LNCAP (cell line): ENCODE measurements at regions not wholly inside any gene's neighbourhood (a gene's known extent, or its start where the extent isn't known, plus 50 kb on each side); places are given as distances from the start of the nearest gene placed in this dataset.

Experiments
- TF ChIP-seq, protein P1 (sequence below): fragments of 450-650 bp; IDR thresholded peaks from 2 replicates; pipeline ENCODE4 v1.5.1; 2017; ENCODE audit warnings: mild to moderate bottlenecking

DNA sequence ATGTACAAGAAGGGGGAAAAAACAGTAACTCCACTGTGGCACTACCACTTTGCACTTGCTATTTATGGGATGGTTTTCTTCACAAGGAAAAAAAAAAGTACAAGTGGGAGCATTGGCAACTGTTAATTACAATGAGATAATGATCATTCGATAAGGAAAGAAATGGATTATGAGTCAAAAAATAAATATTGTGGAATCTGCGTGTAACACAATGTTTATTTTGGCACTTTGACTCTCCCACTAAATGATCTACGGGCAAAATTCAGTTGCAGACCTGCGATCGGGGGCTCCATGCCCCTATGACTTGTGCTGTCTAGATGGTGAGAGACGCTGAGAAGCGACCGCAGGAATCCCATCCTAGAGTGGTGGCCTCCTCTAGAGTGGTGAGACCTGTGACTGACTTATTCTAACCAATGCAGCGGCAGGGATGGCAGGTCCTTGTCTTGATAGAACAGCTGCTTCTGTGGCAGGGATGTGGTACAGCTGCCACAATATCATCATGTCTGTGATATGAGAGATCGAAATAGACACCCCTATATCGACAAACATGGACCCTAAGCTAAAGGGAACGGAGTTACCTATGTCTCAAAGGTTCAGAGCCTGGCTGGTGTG is 345.0 kb upstream of the KLF6 start:
- TF ChIP-seq, protein P1, sequence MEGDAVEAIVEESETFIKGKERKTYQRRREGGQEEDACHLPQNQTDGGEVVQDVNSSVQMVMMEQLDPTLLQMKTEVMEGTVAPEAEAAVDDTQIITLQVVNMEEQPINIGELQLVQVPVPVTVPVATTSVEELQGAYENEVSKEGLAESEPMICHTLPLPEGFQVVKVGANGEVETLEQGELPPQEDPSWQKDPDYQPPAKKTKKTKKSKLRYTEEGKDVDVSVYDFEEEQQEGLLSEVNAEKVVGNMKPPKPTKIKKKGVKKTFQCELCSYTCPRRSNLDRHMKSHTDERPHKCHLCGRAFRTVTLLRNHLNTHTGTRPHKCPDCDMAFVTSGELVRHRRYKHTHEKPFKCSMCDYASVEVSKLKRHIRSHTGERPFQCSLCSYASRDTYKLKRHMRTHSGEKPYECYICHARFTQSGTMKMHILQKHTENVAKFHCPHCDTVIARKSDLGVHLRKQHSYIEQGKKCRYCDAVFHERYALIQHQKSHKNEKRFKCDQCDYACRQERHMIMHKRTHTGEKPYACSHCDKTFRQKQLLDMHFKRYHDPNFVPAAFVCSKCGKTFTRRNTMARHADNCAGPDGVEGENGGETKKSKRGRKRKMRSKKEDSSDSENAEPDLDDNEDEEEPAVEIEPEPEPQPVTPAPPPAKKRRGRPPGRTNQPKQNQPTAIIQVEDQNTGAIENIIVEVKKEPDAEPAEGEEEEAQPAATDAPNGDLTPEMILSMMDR, result no peak

DNA sequence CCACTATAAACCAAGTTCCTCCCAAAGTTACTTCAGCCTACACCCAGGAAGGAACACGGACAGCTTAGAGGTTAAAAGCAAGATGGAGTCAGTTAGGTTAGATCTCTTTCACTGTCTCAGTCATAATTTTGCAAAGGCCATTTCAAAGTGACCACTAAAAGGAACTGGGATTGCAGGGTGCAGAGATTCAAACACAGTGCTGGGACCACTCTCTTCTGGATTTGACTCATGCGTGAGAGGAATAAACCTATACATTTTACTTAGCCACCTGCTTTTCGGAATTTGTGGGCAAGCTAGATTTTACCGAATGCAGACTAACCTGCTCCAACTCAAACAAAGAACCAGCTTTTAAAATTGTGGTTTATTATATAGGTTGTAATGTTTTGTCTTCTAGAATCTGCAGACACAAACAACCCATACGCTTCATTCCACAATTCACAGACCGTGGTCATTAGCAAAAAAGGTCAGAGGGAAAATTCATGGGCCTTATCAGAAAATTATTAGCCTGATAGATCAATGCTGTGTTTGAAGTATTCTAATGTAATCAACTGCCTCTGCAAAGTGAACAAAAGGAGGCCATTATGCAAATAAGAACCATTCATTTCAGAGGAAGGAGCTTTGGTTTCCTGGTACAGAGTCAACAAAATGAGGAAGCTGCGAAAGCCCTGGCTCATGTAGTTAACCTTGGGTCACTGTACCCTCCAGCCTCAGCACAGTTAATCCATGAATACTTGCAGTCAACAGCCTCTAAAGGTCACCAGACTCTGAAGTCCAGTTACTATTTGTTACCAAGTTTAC is 342.7 kb upstream of the KLF6 start:
- TF ChIP-seq, protein P1, result no peak

DNA sequence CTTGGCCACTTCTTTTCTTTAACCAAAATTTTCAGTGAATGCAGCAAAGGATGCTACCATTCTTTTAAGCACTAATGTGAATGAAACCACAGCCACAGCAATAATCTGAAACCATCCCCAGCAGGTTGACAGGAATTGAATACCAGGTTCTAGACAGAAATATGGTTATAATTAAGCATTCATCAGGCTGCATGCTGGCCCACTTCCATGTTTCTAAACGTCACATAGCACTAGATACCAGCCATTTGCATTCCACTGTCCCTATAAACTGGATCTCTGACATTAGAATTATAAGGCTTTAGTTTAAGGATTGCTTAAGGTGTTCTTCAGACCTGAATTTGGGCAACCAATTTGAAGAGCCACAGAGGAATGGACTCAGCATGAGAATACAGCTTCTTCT is 340.8 kb upstream of the KLF6 start:
- TF ChIP-seq, protein P1, result no peak

DNA sequence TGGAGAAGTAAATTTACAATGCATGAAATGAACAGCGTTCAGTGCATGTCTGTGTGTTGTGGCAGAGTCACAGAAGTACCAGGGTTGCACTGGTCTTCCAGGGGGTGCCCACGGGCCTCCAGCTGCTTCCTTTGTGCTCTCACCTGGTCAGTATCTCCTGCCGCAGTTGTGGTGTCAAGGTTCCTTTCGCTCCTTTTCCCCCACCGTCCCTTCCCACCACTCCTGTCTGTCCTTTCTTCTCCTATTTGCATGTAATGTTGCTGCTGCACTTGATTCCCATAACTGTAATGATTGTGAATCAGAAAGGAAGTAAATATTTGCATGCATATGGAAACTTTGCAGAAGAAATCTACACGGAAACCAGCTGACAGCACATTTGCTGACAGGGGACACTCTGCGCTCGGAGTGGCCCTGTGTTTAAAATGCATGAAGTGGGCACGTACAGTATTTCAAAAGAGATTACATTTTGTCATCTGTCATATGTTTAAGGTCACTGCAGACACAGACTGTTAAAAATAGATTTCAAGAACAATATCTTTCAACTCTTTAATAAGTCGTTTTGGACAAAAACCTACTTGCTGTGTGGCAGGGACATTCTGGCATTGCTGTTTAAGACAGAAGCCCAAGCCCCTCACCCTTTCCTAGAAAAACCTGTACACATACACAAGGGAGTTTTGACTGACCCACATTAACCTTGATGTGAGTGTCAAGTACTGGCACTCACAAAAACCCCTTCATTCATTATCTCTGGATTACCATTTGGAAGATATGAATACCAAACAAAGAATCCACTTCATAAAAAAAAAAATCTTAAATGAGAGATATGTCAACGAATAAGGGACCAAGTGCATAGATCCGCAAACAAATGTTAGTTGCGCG is 336.7 kb upstream of the KLF6 start:
- TF ChIP-seq, protein P1, result no peak

DNA sequence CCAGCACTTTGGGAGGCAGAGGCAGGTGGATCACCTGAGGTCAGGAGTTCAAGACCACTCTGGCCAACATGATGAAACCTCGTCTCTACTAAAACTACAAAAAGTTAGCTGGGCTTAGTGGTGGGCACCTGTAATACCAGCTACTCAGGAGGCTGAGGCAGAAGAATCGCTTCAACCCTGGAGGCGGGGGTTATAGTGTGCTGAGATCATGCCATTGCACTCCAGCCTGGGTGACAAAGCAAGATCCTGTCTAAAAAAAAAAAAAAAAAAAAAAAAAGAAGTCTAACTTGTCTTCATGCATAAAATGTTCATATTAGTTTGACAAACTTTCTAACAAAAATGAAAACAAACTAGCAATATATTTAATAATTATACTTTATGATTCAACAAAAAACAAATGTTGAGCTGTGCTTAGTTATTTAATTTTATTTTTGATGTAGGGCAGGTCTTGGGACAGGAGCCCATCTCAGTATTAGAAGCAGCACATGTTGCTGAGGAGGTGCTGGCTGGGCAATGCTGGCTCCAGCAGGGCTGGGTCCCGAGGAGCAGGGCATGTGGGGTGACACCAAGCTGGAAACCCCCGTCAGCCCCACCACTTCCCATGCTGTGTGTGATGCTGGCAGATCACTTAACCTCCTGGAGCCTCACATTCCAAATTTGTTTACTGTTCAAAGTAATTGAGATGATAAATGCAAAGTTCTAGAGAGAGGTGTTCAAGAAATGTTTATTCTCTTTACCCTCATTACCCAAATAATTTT is 335.3 kb upstream of the KLF6 start:
- TF ChIP-seq, protein P1, result no peak

DNA sequence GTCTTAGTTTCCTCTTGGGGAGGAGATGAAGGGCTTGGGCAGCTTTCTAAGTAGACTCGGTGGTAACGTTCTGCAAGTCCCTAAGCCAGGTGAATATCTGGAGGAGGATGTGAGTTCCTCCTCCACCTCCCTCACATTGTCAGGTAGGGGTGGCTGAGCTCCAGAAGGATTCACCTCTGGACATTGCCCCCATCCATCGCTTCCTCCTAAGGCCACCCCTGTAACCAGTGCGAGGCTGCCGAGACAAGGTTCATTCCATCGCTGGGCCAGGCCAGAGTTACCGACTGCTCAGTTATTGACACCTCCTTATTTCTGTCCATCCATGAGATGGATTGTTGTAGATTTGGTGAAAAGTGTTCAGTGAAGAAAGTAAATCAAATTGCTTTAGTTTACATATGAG is 334.1 kb upstream of the KLF6 start:
- TF ChIP-seq, protein P1, result no peak

DNA sequence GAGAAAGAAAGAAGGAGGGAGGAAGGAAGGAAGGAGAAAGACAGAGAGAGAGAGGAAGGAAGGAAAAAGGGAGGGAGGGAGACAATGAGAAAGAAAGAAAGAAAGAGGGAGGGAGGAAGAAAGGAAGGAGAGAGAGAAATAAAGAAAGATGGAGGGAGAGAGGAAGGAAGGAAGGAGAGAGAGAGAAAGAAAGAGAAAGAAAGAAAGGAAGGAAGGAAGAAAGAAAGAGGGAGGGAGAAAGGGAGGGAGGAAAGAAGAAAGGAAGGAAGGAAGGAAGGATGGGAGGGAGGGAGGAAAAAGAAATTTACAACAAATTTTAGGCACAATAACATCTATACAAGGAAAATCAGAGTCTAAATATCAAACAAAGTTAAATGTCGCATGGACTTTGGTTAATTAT is 332.6 kb upstream of the KLF6 start:
- TF ChIP-seq, protein P1, result no peak
